Upper lobe of left lung (tissue), 4 donors: ENCODE measurements at regions not wholly inside any gene's neighbourhood (a gene's known extent, or its start where the extent isn't known, plus 50 kb on each side); places are given as distances from the start of the nearest gene placed in this dataset.

Experiments used
- POLR2A ChIP-seq, 4 donors: fragments of 450-650 bp; IDR thresholded peaks; one replicate each; pipeline ENCODE4 v1.5.1; 2016 to 2017; ENCODE audit warnings: antibody characterized with exemption in 4 of 4, mild to moderate bottlenecking in 2 of 4
- POLR2AphosphoS5 ChIP-seq, 2 donors: sonication (generic); formaldehyde crosslinking; IDR thresholded peaks; one replicate each; pipeline ENCODE4 v1.5.1; 2017; ENCODE audit warnings: antibody characterized with exemption in 2 of 2
- TF ChIP-seq, protein P1 (sequence below), 6 experiments: fragments of 450-650 bp in 4 of 6; fragments of 200-600 bp in 2 of 6; sonication (generic) in 2 of 6; IDR thresholded peaks; one replicate each; pipeline ENCODE4 v1.5.1; 2016 to 2019; ENCODE audit warnings: antibody characterized with exemption in 6 of 6

DNA sequence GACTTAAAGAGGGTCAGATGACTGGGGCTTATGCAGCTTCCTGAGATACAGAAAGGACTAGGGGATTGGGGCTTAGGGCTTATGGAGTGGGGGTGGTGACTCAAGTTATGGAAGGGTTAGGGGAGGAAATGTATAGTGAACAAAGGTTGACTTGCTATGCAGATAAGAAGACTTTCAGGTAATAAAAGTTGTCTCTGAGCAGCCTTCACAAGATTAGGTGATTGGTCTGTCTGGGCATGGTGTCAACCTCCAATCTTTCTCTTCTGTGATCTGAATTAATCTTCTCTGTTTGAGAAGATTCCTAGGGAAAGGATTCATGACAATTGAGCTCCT, 436.5 kb downstream of the SIPA1L2 start:
- no peak for TF ChIP-seq POLR2A (IDR thresholded peaks at IDR 0.05)
- TF ChIP-seq POLR2AphosphoS5 (IDR thresholded peaks at IDR 0.05), result no peak
- TF ChIP-seq, protein P1, sequence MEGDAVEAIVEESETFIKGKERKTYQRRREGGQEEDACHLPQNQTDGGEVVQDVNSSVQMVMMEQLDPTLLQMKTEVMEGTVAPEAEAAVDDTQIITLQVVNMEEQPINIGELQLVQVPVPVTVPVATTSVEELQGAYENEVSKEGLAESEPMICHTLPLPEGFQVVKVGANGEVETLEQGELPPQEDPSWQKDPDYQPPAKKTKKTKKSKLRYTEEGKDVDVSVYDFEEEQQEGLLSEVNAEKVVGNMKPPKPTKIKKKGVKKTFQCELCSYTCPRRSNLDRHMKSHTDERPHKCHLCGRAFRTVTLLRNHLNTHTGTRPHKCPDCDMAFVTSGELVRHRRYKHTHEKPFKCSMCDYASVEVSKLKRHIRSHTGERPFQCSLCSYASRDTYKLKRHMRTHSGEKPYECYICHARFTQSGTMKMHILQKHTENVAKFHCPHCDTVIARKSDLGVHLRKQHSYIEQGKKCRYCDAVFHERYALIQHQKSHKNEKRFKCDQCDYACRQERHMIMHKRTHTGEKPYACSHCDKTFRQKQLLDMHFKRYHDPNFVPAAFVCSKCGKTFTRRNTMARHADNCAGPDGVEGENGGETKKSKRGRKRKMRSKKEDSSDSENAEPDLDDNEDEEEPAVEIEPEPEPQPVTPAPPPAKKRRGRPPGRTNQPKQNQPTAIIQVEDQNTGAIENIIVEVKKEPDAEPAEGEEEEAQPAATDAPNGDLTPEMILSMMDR (IDR thresholded peaks at IDR 0.05), result no peak
